Esophagus muscularis mucosa (tissue), 4 donors: ENCODE measurements at regions not wholly inside any gene's neighbourhood (a gene's known extent, or its start where the extent isn't known, plus 50 kb on each side); places are given as distances from the start of the nearest gene placed in this dataset.

ENCODE experiments used
- CTCF ChIP-seq, 3 experiments: fragments of 200-600 bp in 2 of 3; fragments of 450-650 bp in 1 of 3; sonication (generic) in 2 of 3; IDR thresholded peaks; one replicate each; pipeline ENCODE4 v1.5.1; 2017 to 2019; ENCODE audit warnings: antibody characterized with exemption in 3 of 3, mild to moderate bottlenecking in 2 of 3, moderate library complexity in 1 of 3
- EP300 ChIP-seq: sonication (generic); formaldehyde crosslinking; IDR thresholded peaks from one replicate; pipeline ENCODE4 v1.6.1; 2017; ENCODE audit warnings: antibody characterized with exemption
- POLR2AphosphoS5 ChIP-seq, 2 donors: sonication (generic); formaldehyde crosslinking; IDR thresholded peaks; one replicate each; pipeline ENCODE4 v1.6.1; 2017; ENCODE audit warnings: antibody characterized with exemption in 2 of 2

- no peak for TF ChIP-seq CTCF (IDR thresholded peaks at IDR 0.05)
- no peak for TF ChIP-seq EP300
- TF ChIP-seq POLR2AphosphoS5 (IDR thresholded peaks at IDR 0.05) = no peak
Observed at GRCh38 chr6:137378090-137378369, 116.2 kb downstream of the OLIG3 start.
